IPS DF 4.7 (cell line): ENCODE measurements at regions not wholly inside any gene's neighbourhood (a gene's known extent, or its start where the extent isn't known, plus 50 kb on each side); places are given as distances from the start of the nearest gene placed in this dataset.
"Not testable (repeated sequence)": the region's sequence is repeated elsewhere in the genome, so short reads cannot be mapped to it uniquely, and the experiment has no call there.

Experiments used
- DNase-seq: peaks from one replicate; pipeline ENCODE4 v3.0.0-alpha.2; 2013; ENCODE audit warnings: low spot score; ENCODE audit errors: extremely low read depth

DNA sequence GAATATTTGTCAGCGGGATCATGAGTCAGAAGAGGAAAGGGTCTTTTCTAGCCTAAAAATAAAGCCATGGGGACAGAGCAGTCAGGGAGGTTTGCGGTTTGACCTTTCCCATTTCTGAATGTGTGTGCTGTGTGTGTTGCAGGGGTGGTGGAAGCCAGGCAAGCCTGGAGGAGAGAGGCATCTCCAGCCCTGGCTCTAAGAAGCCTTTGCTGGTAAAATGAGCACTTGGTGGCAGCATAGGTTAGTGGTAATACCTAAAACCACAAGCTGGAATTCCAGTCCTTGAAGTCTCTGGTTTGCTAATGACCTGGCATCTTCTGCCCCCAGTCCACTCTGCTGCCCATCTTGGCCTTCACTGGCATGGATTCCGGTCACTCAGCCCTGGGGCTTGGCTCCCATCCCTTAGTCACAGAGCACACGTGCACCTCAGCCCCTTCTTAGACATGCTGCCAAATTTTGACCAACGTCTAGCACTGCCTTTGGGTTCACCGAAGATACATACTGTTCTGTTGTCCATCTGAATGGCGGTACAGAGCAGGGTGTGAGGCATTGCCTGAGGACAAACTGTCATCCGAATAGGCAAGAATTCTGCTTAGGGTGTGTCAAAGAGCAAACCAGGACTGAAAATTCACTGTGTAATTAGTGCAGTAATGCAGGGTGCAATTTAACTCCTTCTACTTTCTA, 52.7 kb downstream of the KCNA5 start:
- no peak for DNase-seq

DNA sequence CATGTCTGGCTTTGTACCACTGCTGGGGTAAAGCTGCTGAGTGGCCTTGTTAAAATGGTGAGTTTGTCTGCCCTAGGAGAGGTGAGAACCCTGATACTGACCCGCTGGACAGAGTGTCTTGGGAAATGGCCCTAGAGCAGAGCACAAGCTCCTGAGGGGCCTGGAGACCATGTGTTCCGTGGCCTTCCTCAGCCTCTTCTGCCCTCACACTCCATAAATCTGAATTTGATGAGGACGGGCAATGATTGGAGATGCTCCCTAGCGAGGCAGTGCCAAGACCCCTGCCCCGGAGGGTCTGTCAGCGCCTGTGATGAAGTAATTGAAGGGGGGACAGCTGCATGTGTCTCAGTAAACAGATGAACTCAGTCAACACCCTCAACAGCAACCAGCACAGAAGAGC, 54.1 kb downstream of the KCNA5 start:
- no peak for DNase-seq

DNA sequence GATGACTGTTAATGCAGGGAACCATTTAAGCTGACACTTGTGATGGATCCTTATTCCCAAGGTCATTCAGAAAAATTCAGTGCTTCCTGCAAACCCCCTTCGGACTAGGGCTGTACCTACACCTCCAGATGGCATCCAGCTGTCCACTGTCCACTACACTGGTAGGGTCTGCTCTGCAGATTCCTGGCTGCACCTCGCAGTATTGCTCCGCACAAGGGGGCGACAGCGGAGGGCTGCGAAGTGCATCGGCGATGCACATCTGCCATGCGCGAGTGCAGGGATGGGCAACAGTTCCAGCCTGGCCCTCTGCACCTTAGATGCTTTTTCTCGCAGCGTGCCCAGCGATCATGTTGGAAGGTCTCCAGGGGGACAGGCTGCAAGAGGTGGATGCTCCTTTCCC, 55.5 kb downstream of the KCNA5 start:
- DNase-seq: no peak

DNA sequence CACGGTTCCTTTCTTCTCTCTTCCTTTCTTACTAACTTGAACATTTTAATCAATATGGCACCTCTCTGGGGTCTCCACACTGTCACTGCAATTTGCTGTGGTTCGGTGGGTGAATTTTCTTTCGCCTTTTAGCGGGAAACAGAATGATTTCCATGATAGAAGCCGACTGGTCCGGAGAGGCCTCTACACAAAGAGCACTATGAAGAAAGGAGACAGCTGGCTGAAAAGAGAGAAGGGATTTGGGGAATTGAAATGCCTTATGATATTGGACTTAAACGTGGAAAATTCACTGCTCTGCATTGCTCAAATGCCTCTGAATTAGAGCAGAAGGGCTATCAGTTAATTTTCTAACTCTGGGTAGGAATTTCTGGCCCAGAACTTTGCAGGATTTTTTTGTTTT, 55.9 kb downstream of the KCNA5 start:
- no peak for DNase-seq

DNA sequence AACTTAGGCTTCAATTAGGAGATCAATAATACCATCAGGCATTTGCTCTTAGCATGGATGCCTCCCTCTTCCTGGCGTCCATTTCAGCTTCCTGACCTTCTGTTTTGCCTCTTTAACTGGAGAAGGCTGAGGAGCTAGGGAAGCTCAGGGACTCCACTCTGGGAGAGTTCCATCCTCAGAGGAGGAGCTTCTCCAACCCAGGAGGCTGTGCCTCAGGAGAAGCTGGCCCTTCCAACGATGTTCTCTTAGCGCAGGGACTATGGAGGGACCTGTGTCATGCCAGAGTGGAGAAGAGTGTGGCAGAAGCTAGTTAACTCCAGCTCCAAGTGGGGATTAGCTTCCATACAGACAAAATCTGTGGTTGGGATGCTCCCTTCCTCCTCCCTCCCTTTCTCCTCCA, 58.0 kb downstream of the KCNA5 start:
- DNase-seq: no peak

DNA sequence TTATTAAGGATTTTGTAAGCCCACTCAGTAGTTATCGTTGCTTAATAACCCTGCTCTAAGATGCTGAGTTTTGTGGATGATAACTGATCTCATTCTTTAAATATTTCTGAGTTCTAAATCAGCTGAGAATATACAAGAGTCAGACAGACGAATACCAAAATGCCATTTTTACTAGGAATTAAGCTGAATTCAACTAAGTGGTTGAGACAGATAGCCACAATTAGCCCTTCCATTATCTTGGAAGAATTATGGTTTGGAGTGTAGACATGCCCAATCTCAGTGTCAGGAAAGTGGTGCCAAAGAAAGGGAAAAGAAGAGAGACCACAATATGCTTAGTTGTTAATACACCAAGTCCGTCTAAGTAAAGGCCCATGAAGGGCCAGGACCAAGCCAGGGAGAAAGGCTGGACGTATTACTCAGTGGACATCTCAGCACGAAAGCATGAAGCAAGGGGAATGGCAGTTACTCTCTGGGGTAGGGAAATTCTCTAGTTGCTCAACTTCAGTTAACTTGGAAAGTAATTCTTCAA, 58.6 kb downstream of the KCNA5 start:
- DNase-seq: no peak

DNA sequence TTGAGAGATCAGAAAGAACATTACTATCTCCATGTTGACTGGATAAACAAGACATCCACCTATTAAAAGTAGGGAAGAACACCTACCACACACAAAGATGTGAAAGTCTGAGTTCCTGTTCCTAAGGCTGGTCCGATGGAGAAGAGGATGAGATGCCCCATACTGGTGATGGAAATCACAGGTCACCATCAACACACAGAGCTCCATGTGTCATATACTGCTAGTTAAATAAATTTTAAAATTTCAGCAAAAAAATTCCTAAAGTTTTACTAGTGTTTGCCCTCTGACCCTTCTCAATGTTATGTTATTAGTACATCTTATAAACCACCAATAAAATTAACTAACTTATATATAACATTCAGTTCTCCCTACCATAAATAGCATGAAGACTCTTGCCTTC, 59.1 kb downstream of the KCNA5 start:
- DNase-seq: no peak

DNA sequence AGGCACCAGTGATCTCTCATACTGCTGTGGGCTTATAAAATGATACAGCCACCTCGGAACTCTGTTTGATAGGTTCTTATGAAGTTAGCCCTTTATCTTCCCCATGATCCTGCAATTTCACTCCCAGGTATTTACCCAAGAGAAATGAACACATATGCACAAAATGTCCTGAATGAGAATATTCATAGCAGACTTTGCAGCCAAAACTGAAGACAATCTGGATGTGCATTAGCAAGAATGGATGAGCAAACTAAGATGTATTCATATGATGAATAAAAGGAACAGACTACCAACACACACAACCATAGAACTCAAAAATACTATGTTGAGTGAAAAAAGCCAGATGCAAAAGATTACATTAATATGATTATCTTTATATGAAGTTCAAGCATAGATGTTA, 66.7 kb downstream of the KCNA5 start:
- DNase-seq: no peak

DNA sequence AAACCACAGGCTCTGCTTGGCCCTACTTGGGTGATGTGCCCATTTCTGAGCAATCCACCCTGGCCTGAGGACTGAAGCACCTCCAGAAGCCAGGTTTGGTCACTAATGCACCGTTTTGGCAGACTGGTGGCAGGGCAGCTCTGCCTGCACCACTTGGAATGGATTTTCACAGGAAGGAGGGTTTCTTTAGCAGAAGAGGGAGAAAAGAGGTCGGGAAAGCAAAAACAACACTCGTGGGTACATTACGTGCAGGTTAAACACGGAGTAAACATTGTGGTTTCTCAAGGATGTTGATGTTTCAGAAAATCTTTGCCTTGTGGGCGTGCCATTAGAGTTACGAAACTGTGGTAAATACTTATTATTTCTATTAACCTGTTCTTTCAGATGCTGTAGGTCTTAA, 70.8 kb downstream of the KCNA5 start:
- DNase-seq: no peak

DNA sequence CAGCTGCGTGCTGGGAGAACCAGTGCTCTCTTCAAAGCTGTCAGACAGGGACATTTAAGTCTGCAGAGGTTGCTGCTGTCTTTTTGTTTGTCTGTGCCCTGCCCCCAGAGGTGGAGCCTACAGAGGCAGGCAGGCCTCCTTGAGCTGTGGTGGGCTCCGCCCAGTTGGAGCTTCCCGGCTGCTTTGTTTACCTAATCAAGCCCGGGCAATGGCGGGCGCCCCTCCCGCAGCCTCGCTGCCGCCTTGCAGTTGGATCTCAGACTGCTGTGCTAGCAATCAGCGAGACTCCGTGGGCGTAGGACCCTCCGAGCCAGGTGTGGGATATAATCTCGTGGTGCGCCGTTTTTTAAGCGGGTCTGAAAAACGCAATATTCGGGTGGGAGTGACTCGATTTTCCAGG, 78.1 kb downstream of the KCNA5 start:
- not testable (repeated sequence) for DNase-seq

DNA sequence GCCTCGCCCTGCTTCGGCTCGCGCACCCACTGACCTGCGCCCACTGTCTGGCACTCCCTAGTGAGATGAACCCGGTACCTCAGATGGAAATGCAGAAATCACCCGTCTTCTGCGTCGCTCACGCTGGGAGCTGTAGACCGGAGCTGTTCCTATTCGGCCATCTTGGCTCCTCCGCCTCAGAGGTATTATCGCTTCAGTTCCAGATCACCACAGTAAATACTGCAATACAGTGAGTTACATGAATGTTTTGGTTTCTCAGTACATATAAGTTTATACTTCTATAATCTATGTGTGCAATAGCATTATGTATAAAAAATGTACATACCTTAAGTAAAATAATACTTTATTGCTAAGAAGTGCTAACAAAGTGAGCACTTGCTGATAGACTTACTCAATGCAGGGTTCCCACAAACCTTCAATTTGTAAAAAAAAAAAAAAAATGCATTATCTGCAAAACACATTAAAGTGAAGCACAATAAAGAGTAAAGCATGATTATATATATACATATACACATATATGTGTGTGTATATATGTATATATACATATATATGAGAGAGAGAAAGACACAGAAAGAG, 78.7 kb downstream of the KCNA5 start:
- DNase-seq: not testable (repeated sequence)

DNA sequence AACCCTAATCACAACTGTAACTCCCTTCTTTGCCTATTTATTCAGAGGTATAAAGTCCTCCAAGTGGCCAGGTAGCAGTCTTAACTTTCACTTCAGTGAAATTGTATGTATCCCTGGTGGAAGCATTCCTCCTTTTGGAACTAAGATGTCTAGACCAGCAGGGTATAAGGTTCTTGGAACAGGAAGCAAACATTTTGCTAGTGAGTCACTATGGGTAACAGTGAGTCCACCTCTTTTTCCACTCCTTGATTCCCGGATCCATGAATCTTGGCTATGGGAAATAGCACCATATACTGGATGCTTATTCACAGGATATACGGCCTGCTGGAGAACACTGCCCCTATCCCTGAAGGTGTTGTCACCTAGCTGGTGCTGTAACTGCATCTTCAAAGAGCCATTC, 80.2 kb downstream of the KCNA5 start:
- no peak for DNase-seq

DNA sequence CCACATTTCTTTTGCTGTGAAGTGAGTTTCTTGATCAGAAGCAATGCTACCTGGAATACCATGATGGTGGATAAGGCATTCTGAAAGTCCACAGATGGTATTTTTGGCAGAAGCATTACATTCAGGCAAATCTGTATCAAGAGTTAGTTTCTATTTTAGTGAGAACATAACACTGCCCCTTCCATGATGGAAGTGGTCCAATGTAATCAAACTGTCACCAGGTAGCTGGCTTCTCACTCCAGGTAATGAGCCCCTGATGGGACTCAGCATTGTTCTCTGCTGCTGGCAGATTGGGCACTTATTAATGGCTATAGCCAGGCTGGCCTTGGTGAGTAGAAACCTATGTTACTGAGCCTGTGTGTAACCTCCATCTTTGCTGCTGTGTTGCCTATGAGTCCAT, 80.7 kb downstream of the KCNA5 start:
- no peak for DNase-seq

DNA sequence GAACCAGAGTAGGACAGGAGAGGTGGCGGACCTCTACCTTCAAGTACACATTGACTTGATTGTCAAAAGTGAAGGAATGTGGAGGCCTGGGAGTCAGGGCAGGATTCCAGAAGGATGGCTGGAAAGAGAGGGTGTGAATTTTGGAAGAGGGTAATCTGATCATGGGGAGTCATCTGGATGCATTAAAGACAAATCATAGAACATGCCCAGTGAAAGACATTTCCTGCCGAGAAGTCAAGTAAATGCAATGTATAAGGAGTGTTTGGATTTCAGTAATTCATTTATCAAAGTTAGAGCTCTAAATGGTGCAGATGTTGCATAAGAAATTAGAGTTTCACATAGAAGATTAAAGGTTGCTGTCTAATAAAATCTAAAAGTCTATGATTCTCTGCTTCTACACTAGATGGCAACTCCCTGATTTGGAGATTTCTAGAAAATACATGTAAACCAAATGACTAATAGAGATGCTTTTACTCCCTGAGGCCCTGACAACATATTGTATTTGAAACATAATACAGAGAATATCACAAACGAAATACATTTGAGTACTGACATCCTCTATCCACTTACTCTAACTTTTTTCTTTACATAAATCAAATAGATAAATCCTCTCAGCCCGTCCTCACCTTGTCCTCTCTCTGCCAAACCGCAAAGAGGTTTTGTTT, 91.3 kb downstream of the KCNA5 start:
- no peak for DNase-seq

DNA sequence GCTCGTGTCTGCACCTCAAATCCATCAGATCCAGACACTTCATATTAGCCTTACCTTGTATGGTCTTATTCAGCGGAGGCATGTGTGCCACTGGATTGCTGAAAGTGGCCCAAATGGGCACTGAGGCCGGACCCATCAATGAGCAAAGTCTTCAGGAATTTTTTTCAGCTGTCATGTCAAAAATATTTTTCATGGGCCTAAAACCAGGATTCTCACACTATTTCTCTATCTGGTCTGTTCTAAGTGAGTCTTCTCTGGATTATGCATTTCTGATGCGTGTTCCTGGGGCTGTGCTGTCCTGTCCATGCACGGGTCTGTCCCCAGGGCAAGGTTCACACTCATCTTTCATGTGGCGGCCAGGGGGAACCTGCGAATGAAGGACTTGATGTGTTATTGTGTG, 94.6 kb downstream of the KCNA5 start:
- DNase-seq: no peak

DNA sequence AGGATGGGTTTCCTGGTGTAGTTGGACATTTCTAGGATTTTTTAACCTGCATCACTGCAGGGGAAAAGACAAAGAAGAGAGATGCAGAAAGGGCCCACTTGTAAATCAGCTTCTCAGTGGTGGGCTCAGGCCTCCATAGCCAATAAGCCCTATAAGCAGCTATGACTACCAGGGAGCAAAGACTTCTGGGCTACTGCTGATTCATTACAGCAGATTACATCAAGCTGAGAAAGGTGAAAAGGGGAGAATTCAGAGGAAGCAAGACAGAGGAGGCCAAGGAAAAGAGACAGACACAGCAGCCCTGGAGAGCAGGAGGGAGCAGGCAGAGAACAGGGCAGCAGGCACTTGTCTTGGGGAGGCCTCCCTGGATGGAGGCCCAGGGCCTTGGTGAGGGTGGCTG, 95.2 kb downstream of the KCNA5 start:
- DNase-seq: no peak

DNA sequence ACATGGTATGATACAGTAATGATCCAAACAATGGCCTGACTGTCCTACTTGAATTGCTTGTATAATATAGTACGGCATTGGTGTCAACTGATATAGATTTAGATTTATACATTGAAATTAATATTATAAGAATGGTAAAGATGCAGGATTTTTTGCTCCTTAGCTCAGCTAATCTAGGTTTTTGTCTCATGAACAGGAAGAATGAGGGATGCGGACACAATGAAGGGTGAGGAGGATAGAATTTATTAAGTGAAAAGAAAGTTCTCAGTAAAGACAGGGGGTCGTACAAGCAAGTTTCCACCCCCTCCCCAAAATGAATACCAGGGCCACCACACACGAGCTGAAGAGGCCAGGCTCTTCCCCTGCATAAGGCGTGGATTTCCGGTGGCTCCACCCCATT, 96.1 kb downstream of the KCNA5 start:
- no peak for DNase-seq

DNA sequence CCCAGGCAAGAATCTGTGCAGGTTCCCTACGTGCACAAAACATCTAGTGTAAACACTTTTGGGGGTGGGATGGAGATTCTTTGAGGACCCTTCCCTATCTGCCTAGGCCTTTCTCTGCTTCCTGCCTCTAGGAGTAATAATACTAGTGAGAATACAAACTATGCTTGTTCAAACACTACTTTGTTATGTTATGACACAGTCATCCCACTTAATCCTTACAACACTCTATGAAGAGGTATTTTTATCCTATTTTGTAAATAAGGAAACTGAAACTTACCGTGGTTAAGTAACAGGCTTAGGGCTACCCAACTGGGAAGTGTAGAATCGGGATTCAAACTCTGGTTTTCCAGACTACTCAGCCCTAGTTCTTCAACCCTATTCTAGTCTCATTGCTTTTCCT, 96.5 kb downstream of the KCNA5 start:
- DNase-seq: no peak

DNA sequence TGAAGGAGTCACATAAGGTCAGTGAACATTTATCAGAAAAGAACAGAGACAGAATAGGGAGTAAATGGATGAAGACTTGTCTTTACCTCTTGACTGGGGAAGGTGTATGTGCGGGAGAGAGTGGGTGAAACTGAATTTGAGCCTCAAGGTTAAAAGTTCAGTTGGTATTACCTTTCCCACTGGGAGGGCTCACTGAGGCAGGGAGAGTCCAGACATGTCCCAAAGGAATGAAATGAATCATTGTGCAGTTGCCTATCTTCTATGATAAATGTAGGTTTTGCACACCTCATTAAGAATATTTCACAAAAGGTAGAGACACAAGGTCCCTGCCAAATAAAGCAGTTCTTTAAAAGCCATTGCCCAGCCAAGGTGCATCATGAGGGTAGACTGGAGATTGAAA, 105.2 kb downstream of the KCNA5 start:
- DNase-seq: no peak

DNA sequence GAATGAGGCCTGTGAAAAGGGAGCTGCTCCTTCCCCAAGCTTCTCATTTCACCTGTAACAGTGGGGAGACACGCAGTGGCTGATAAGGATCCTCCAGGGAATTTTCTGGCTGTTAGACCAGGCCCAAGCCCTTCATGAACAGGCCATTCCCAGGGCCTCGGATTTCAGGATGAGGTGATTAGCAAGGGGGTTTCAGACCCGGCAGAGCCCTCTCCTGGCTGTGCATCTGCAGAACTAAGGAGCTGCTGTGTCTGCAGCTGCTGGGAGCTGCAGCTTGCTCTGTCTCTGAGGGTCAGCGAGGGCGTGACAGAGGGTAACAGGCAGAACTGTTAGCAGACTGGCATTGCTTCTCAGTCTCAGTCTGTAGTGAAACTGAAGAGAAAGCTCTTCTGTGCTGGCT, 110.4 kb downstream of the KCNA5 start:
- peak; percentile 25 for DNase-seq

DNA sequence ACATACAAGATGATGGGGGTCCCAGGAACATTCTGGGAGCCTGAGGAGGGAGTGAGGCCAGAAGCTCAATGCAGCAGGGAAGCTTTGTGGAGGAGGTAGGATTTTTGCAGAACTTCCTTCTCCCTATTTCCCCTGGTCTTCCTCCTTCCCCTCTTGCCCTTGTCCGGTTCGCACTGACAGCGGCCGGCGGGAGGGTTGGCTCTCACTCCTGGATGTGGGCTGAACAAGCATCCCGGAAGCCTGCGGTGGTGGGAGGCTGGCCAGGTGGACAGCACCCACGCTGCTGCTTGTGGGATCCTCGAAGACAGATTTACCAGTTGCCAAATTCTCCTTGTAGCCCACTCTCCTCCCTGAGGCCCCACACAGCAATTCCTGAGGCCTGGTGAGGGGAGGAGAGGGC, 112.2 kb downstream of the KCNA5 start:
- DNase-seq: no peak

DNA sequence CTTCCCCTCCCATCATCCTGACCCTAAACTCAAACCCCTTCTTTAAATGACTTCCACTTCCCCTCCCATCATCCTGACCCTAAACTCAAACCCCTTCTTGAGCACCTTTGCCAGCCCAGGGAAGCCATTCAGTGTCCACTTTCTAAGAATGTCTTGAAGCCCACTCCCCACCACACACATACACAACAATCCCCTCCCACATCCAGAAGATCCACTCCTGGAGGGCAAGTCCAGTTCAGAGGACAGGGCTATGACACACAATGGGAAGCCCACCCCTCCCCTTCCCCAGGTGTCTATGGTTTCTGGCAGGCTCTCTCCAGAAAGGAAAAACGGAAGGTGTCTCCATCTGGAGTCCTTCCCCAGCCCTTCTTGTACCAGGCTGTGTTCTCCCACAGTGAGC, 117.1 kb downstream of the KCNA5 start:
- DNase-seq: no peak

DNA sequence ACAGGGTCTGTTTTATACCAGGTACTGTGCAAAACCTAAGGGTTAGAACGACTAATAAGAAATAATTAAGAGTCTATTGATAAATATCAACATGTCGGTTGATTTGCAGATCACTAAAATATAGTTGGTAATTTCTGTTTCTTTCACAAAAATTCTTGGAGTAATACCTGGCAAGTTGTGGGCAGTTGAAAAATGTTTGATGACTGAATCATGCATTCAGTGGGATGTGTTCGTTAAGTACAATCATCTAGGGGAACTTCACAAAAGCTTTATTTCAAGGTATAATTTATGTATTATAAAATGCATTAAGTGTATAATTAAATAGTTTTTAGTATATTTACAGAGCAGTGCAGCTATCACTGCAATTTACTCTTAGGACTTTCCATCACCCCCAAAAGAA, 120.0 kb downstream of the KCNA5 start:
- DNase-seq: no peak
